GM19023 (cell line): ENCODE measurements at regions not wholly inside any gene's neighbourhood (a gene's known extent, or its start where the extent isn't known, plus 50 kb on each side); places are given as distances from the start of the nearest gene placed in this dataset.
"Not testable (repeated sequence)": the region's sequence is repeated elsewhere in the genome, so short reads cannot be mapped to it uniquely, and the experiment has no call there.

Experiments used
- ATAC-seq: cut with Tn5 transposase; IDR thresholded peaks from one replicate; pipeline ENCODE4 v1.9.1; 2021; ENCODE audit warnings: mild to moderate bottlenecking, moderate library complexity; ENCODE audit not compliant: unreplicated experiment

- ATAC-seq: no peak
Observed at GRCh38 chr1:187991944-187992343, 1163.2 kb downstream of the PLA2G4A start.

DNA sequence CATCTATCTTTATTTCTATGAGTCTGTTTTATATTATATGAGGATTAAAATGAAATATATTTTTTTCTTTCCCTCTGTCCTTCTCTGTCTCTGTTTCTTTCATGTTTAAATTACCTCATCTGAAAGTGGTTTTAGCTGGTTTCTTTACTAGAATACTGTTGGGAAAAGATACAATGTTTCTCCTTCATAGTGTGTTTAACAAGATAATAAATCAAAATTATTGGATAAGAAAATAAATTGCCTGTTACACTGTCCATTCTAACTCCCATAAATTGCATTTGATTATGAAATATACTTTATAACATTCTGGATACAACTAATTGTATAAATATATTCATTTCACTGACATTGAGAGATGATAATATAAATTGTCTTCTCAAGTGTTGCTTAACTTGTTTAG, 1168.0 kb downstream of the PLA2G4A start:
- ATAC-seq: no peak

DNA sequence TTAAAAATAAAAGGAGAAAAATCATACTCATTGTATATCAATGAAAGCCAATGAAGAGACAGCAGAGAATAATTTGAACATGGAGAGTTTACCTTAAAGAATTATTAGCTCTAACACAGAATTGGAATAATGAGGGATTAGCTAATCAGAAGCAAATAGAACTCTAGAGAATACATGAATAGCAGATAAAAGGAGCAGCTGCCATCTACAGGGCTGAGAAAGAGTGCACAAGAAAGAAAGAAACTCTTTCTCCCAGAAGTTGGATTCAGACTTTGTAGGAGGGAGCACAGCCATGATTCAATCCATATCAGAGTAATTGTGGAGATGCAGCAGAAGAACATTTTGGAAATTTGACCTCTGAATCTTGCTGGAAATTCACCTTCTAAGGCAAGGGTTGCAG, 1171.2 kb downstream of the PLA2G4A start:
- no peak for ATAC-seq

DNA sequence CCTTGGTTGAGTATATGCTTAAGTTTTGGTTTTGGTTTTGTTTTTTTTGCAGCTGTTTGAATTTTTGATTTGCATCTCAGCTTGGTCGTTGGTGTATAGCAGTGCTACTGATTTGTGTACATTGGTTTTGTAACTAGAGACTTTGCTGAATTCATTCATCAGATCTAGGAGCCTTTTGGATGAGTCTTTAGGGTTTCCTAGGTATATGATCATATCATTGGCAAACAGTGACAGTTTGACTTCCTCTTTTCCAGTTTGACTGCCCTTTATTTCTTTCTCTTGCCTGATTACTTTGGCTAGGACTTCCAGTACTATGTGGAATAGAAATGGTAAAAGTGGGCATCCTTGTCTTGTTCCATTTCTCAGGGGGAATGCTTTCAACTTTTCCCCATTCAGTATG, 1174.9 kb downstream of the PLA2G4A start:
- ATAC-seq: not testable (repeated sequence)

DNA sequence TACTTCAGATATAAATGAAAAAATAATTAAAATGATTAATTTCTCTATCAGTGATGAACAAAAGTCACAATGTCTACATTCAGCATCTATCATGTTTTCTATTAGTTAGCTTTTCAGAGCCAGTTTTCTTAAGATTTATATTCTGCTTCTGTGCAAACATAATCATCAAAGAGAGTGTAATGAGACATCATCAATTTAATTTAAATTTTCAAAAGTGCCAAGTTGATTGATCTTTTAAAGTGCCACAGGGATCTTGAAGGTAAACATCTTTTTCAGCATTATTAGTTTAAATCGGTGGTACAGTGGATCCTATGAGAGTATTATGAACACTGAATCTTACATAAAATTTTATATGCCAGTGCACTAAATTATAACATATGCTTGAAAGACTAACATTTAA, 1176.1 kb downstream of the PLA2G4A start:
- ATAC-seq: no peak

- no peak for ATAC-seq
Observed at GRCh38 chr1:188006354-188006753, 1177.6 kb downstream of the PLA2G4A start.

GRCh38 chr1:188013222-188013849, 1184.6 kb downstream of the PLA2G4A start:
- not testable (repeated sequence) for ATAC-seq

DNA sequence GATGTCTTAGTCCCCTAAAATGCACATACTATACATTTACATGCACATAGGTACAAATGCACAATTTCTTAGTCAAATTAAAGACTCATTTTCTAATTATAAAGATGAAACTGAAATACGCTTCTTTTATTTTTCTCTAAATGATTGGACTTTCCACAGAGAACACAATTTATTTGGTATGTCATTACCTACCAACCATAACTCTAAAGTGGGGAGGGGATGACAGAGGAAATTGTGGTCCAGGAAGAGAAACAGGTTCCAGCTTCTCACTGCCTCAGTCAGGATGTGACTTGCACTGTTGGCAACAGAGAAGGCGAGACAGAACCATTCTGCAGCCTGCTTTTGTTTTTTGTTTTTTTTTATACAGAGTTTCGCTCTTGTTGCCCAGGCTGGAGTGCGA, 1189.2 kb downstream of the PLA2G4A start:
- ATAC-seq: no peak

DNA sequence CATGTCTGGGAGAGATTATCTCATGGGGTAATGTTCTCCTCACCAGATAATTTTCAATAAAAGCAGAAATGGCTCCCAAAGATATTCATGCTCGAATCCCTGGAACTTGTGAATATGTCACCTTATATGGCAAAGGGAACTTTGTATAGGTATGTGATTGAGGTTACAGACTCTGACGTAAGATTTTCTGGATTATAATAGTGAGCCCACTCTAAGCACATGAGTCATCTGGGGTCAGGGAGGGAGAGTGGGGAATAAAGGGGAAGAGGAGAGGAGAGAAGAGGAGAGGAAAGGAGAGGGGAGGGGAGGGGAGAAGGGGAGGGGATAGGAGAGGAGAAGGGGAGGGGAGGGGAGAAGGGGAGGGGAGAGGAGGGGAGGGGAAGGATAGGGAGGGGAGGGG, 1193.9 kb downstream of the PLA2G4A start:
- ATAC-seq: no peak

- no peak for ATAC-seq
Observed at GRCh38 chr1:188023206-188023605, 1194.5 kb downstream of the PLA2G4A start.

GRCh38 chr1:188027613-188028012, 1198.9 kb downstream of the PLA2G4A start:
- peak; percentile 88 for ATAC-seq

- ATAC-seq: not testable (repeated sequence)
Observed at GRCh38 chr1:188037572-188037971, 1208.8 kb downstream of the PLA2G4A start.

DNA sequence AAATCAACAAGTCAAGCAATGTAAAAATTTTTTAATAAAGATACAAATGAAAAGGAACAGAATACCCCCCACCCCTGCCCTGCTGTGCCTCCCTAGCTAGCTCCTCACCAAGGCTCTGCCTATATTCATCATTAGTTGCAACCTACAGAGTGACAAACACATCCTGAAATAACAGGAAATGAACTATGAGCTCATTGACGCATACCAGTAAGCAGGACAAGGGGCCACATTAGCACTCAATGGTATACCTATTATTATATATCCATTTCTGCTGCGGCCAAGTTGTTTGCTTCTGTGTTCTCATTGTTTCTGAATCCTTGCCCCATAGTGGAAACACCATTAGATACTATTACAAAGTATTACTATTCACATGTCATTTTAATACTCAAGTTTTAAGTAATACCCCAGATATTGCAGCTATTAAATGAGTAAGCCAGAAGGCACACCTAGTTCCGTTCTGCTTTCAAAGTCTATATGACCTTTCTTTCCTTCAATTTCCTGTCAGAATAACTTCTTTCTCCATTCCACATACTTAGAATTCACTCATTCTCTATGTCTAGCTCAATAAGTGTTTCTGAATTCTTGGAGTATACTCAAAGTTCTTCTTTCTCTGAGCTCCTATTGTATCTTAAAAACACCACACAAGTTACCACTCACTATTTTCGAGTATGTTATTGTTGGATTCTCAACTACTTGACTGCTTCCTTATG, 1214.9 kb downstream of the PLA2G4A start:
- ATAC-seq: no peak

DNA sequence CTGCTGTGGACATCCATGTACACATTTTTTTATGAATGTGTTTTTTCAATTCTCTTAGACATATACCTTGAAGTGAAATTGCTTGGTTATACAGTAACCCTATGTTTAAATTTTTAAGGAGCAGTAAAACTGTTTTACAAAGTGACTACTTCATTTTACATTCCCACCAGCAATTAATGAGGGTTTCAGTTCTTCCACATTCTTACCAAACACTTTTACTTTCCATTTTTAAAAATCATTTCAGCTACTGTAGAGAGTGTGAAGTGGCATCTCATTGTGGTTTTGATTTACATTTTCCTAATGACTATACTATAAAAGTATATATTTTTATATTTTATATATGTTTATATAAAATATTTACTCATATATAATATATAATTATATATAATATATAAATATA, 1221.5 kb downstream of the PLA2G4A start:
- ATAC-seq: no peak

DNA sequence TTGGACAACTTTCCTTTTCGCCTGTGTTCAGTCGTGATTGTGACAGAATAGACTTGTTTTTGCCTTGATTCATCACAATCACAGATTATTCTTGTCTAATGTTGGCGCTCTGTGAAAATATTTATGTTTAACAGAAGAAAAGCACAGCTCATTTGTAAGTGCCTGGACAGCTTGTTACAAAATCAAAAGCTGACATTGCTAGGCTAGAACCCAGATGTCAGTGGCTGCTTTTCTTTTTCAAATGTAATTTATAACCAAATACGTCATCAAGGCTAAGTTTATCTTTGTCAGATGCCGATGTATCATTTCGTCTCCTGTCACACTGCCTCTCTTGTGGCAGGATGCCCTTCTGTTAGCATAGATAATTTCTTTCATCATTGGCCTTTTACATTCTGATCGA, 1227.3 kb downstream of the PLA2G4A start:
- ATAC-seq: no peak

- ATAC-seq: no peak
Observed at GRCh38 chr1:188058801-188059200, 1230.1 kb downstream of the PLA2G4A start.

DNA sequence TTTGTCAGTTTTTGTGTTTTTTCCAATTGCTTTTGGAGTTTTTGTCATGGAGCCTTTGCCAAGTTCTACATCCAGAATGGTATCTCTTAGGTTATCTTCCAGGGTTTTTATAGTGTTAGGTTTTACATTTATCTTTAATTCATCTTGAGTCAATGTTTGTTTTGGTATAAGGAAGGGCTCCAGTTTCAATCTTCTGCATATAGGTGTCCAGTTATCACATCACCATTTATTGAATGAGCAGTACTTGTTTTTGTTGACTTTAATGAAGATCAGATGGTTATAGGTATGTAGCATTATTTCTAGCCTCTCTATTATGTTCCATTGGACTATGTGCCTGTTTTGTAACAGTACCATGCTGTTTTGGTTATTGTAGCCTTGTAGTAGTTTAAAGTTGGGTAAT, 1233.1 kb downstream of the PLA2G4A start:
- no peak for ATAC-seq

DNA sequence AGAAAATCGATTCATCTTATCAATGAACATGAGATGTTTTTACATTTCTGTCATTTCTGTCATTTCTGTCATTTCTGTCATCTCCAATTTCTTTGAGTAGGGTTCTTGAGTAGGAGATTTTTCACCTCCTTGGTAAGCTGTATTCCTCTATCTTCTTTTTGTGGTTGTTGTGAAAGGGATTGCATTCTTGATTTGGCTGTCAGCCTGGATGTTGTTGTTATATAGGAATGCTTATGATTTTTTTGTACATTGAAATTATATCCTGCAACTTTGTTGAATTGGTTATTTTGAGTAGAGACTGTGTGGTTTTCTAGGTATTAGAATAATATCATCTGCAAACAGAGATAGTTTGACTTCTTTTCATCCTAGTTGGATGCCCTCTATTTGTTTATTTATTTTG, 1233.7 kb downstream of the PLA2G4A start:
- ATAC-seq: no peak

DNA sequence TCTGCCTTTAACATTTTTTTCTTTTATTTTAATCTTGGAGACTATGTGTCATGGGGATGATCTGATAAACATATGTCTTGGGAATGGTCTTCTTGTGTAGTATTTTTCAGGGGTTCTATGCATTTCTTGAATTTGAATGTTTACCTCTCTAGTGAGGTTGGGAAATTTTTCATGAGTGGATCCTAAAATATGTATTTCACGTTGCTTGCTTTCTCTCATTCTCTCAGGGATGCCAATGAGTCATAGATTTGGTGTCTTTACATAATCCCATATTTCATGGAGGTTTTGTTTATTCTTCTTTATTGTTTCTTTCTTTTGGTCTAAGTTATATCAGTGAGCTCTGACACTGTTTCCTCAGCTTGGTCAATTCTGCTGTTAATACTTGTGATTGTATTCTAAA, 1237.2 kb downstream of the PLA2G4A start:
- ATAC-seq: no peak

GRCh38 chr1:188070848-188071247, 1242.1 kb downstream of the PLA2G4A start:
- ATAC-seq: no peak

DNA sequence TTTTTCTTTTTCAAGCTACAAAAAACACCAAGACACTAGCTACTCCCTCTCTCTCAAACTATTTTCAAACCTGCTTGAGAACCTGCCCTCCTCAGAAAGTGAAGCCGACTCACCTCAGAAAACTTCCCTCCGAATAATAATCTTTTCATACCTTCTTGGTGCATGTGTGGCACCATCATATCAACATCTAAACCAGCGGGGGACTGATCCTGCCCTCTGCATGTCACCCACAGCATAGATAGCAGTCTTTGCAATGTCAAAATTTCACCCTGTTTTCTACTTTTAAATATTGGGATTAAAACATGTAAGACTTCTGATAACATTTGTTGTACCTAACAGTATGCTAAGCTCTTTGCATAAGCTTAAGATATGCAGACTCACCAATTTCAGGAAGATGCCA, 1260.3 kb downstream of the PLA2G4A start:
- no peak for ATAC-seq

GRCh38 chr1:188089461-188089860, 1260.7 kb downstream of the PLA2G4A start:
- no peak for ATAC-seq

DNA sequence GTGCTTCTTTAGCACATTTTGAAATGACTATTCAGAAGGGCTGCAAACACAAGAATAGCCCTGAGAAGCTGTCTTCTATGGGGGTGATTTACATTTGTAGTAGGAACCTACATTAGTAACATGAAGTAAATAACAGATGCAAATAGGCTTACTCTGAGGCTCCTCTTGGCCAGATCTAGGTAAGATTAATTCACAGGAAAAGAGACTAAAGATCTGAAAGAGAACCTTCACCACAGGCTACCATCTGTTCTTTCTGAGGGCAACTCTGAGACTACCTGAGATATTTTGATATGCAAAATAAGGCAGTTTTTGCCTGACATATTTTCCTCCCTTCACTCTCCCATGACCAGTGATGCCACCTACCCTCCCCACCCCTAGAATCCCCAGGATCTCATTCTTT, 1267.8 kb downstream of the PLA2G4A start:
- no peak for ATAC-seq
